Ovary (tissue), 7 donors: ENCODE measurements at regions not wholly inside any gene's neighbourhood (a gene's known extent, or its start where the extent isn't known, plus 50 kb on each side); places are given as distances from the start of the nearest gene placed in this dataset.

Experiments
- DNase-seq, 5 donors: peaks; one replicate each; pipeline ENCODE4 v3.0.0-alpha.2; 2019 to 2020
- H3K27ac ChIP-seq, 2 donors: fragments of 200-600 bp; one replicate each; pipeline versions ENCODE4 v1.5.1 to v1.8.0; 2019 to 2022
- H3K27me3 ChIP-seq: fragments of 200-600 bp; one replicate; pipeline ENCODE4 v1.8.0; 2022
- H3K36me3 ChIP-seq: fragments of 200-600 bp; sonication (generic); one replicate; pipeline ENCODE4 v1.5.1; 2019
- H3K4me1 ChIP-seq: one replicate; pipeline ENCODE4 v1.8.1; 2013; ENCODE audit warnings: mild to moderate bottlenecking, moderate library complexity; ENCODE audit not compliant: insufficient read depth
- H3K4me3 ChIP-seq: fragments of 200-600 bp; sonication (generic); one replicate; pipeline ENCODE4 v1.5.1; 2017
- H3K9me3 ChIP-seq, 2 donors: fragments of 200-600 bp in 1 of 2; sonication (generic) in 1 of 2; one replicate each; pipeline versions ENCODE4 v1.5.1 to v1.8.1; 2013 to 2019; ENCODE audit warnings: mild to moderate bottlenecking in 1 of 2, moderate library complexity in 1 of 2
- EP300 ChIP-seq: sonication (generic); formaldehyde crosslinking; IDR thresholded peaks from one replicate; pipeline ENCODE4 v1.6.1; 2017; ENCODE audit warnings: antibody characterized with exemption
- POLR2A ChIP-seq: fragments of 450-650 bp; IDR thresholded peaks from one replicate; pipeline ENCODE4 v1.6.1; 2017; ENCODE audit warnings: antibody characterized with exemption, mild to moderate bottlenecking, moderate library complexity
- WGBS, 3 donors: extraction: QIAGEN DNeasy Blood & Tissue Kit in 1 of 3; methylation state at CpG; one replicate each; pipeline versions ENCODE4 v1.1.5 to v1.1.7; 2013 to 2017; 5-methylcytosine and 5-hydroxymethylcytosine counted together
- intact Hi-C, 4 donors: fragments of 100-400 bp; cut with DNase I; formaldehyde crosslinking; loops; one replicate each; pipeline versions ENCODE4 v1.11.0 to v1.15.1; 2022 to 2023
- TF ChIP-seq, protein P1 (sequence below), 3 donors: fragments of 450-650 bp in 2 of 3; fragments of 200-600 bp in 1 of 3; IDR thresholded peaks; one replicate each; pipeline versions ENCODE4 v1.5.1 to v1.8.0; 2016 to 2022; ENCODE audit warnings: antibody characterized with exemption in 3 of 3, mild to moderate bottlenecking in 1 of 3
- donor health status: DM: no; HTN: no; CAD: no; lungs with moderate emphysema.
- donor health status: DM: no; HTN: no; CAD: no.
- donor health status: Bipolar disorder and iron deficiency.
- donor health status: DM: no; HTN: no; CAD: no.
- donor health status: DM: yes; HTN: yes; CAD: no.

DNA sequence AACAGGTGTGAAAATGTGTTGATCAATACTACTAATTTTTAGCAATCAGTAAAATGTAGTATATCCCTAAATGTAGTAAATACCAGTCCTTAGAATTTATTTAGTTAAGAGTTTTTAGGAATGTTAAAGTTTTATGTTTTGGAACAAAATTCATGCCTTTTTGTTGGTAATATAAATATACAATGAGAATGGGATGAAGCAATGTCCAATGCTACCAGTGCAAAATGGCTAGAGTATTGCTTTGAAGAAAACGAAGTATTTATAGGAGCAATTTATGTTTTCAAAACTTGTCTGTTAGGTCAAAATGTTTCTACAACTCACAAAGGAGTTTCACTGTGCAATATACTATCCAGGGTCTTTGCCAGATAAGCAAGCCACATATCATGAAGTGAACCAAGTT, 851.5 kb downstream of the PCDH18 start:
- Histone ChIP-seq H3K9me3 (no peaks in the 10 kb centered on the region), H3K4me1 (peaks cover 2% of the 10 kb centered on the region), H3K4me3 (no peak overlapping the region), H3K27ac (no peak overlapping the region), H3K36me3 (no peaks in the 10 kb centered on the region), H3K27me3 (no peaks in the 10 kb centered on the region)
- DNase-seq, result no peak
- WGBS, 3 donors, result 15 to 33% (median 23%) methylated on average over 1 of the region's 1 CpG
- TF ChIP-seq, protein P1, sequence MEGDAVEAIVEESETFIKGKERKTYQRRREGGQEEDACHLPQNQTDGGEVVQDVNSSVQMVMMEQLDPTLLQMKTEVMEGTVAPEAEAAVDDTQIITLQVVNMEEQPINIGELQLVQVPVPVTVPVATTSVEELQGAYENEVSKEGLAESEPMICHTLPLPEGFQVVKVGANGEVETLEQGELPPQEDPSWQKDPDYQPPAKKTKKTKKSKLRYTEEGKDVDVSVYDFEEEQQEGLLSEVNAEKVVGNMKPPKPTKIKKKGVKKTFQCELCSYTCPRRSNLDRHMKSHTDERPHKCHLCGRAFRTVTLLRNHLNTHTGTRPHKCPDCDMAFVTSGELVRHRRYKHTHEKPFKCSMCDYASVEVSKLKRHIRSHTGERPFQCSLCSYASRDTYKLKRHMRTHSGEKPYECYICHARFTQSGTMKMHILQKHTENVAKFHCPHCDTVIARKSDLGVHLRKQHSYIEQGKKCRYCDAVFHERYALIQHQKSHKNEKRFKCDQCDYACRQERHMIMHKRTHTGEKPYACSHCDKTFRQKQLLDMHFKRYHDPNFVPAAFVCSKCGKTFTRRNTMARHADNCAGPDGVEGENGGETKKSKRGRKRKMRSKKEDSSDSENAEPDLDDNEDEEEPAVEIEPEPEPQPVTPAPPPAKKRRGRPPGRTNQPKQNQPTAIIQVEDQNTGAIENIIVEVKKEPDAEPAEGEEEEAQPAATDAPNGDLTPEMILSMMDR (IDR thresholded peaks at IDR 0.05), result no peak
- TF ChIP-seq EP300, result no peak
- no peak for TF ChIP-seq POLR2A
- intact Hi-C loops, result no loop called here

GRCh38 chr4:136680271-136680670, 852.0 kb downstream of the PCDH18 start:
- intact Hi-C loops, result no loop called here
- TF ChIP-seq, protein P1 (IDR thresholded peaks at IDR 0.05), result no peak
- TF ChIP-seq EP300 (no peak), POLR2A (no peak)

DNA sequence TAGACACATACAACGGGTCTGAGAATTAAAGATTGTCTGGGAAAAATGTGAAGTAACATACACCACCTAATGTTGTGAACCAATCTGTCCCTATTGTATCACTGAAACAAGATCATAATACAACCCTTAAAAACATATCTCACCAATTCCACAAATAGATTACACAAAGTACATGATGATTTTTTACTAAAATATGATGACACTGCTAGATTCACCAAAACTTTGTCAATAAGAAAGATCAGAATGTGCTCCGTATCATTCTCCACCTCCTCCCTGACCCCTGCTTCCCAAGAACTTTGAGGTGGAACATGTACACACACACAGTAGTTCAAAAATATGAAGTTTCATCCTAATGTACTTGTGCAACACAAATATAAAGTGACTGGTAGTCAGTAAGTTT, 862.0 kb downstream of the PCDH18 start:
- no peaks in the 10 kb centered on the region for H3K36me3 ChIP-seq
- H3K4me1 ChIP-seq, result no peaks in the 10 kb centered on the region
- H3K4me3 ChIP-seq, result no peak overlapping the region
- WGBS, 3 donors, result 75 to 87% (median 82%) methylated on average over 2 of the region's 2 CpGs
- no peaks in the 10 kb centered on the region for H3K27me3 ChIP-seq
- H3K27ac ChIP-seq, result no peak overlapping the region
- intact Hi-C loops, result no loop called here
- H3K9me3 ChIP-seq, result no peaks in the 10 kb centered on the region
- TF ChIP-seq EP300 (no peak), POLR2A (no peak)
- TF ChIP-seq, protein P1 (IDR thresholded peaks at IDR 0.05), result no peak
- no peak for DNase-seq

More at GRCh38 chr4:136680271-136680670, 852.0 kb downstream of the PCDH18 start:
- Histone ChIP-seq H3K27me3 (no peaks in the 10 kb centered on the region), H3K4me1 (peaks cover 2% of the 10 kb centered on the region), H3K4me3 (no peak overlapping the region), H3K9me3 (no peaks in the 10 kb centered on the region), H3K36me3 (no peaks in the 10 kb centered on the region), H3K27ac (no peak overlapping the region)
- WGBS, 3 donors, result 73 to 87% (median 74%) methylated on average over 1 of the region's 1 CpG
- no peak for DNase-seq

DNA sequence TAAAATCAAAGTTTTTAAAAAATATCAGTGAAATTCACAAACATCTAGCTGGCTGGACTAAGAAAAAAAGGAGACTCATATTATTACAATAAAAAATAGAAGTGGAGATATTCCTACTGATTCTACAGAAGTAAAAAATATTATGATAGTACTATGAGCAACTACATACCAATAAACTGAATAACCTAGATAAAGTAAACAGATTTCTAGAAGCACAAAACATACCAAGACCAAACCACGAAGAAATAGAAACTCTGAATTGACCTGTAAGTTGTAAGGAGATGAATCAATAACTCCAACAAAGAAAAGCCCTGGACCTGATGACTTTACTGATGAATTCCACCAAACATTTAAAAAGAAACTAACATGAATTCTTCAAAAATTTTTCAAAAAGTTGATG, 867.3 kb downstream of the PCDH18 start:
- Histone ChIP-seq H3K27ac (no peak overlapping the region), H3K9me3 (peaks cover 0 to 4% of the 10 kb centered on the region in 2 donors), H3K27me3 (no peaks in the 10 kb centered on the region), H3K36me3 (no peaks in the 10 kb centered on the region), H3K4me3 (no peak overlapping the region), H3K4me1 (no peaks in the 10 kb centered on the region)
- WGBS, 3 donors, result 71 to 76% (median 75%) methylated on average over 1 of the region's 1 CpG
- TF ChIP-seq EP300, result no peak
- TF ChIP-seq, protein P1 (IDR thresholded peaks at IDR 0.05), result no peak
- no peak for TF ChIP-seq POLR2A
- DNase-seq, result no peak
- intact Hi-C loops, result no loop called here
